Activated CD8-positive, alpha-beta T cell treated with anti-CD3 and anti-CD28 coated beads for 36 hours (primary cell): ENCODE measurements at regions not wholly inside any gene's neighbourhood (a gene's known extent, or its start where the extent isn't known, plus 50 kb on each side); places are given as distances from the start of the nearest gene placed in this dataset.

Source experiments
- ATAC-seq: fragments of 200-7000 bp; cut with Tn5 transposase; one replicate; pipeline ENCODE4 v1.10.0; 2021; ENCODE audit warnings: mild to moderate bottlenecking, moderate library complexity
- CTCF ChIA-PET: fragments of 350-600 bp; sonication (Branson Sonifier 250); formaldehyde crosslinking; loops from one replicate; lab custom pipeline; 2021; ENCODE audit warnings: antibody characterized with exemption; lab: Charles Lee
- POLR2A ChIA-PET: fragments of 350-600 bp; sonication (Branson Sonifier 250); formaldehyde crosslinking; loops from one replicate; lab custom pipeline; 2021; ENCODE audit warnings: antibody characterized with exemption; lab: Charles Lee
- DNase-seq: peaks from one replicate; pipeline ENCODE4 v3.0.0-alpha.2; 2020
- H3K27ac Mint-ChIP-seq: one replicate; pipeline ENCODE4 v1.8.0; 2021; ENCODE audit warnings: mild to moderate bottlenecking, mixed read lengths
- H3K27me3 Mint-ChIP-seq: one replicate; pipeline ENCODE4 v1.8.0; 2021; ENCODE audit warnings: mixed read lengths
- H3K36me3 Mint-ChIP-seq: one replicate; pipeline ENCODE4 v1.8.0; 2021; ENCODE audit warnings: low read depth, mixed read lengths
- H3K4me1 Mint-ChIP-seq: one replicate; pipeline ENCODE4 v1.8.0; 2021; ENCODE audit warnings: low read depth, mixed read lengths
- H3K4me3 Mint-ChIP-seq: one replicate; pipeline ENCODE4 v1.8.0; 2021; ENCODE audit warnings: mild to moderate bottlenecking, moderate library complexity, mixed read lengths
- H3K9me3 Mint-ChIP-seq: one replicate; pipeline ENCODE4 v1.8.0; 2021; ENCODE audit warnings: mixed read lengths
- CTCF ChIP-seq: fragments of 200-600 bp; IDR thresholded peaks from one replicate; pipeline ENCODE4 v1.8.0; 2022; ENCODE audit warnings: antibody characterized with exemption, mild to moderate bottlenecking
- intact Hi-C: fragments of 100-400 bp; cut with micrococcal nuclease; formaldehyde crosslinking; loops from one replicate; pipeline ENCODE4 v1.10.0; 2022

- no peaks in the 10 kb centered on the region for H3K4me1 Mint-ChIP-seq
- DNase-seq: no peak
- intact Hi-C loops: no loop called here
- no peak overlapping the region for H3K27ac Mint-ChIP-seq
- ChIA-PET CTCF (interaction anchor here (0.7 kb wide), 1 partner anchor 12 kb away, joined by 3 read pairs; no protein-coding TSS in a partner anchor), POLR2A (no interaction called here)
- peaks cover 7% of the 10 kb centered on the region for H3K9me3 Mint-ChIP-seq
- no peaks in the 10 kb centered on the region for H3K36me3 Mint-ChIP-seq
- peaks cover 6% of the 10 kb centered on the region for H3K27me3 Mint-ChIP-seq
- no peak overlapping the region for H3K4me3 Mint-ChIP-seq
- no peak for TF ChIP-seq CTCF
- no peak for ATAC-seq
Observed at GRCh38 chr14:51495319-51495718, 156.4 kb upstream of the FRMD6 start.

- ChIA-PET POLR2A (no interaction called here), CTCF (interaction anchor here (1.4 kb wide), 1 partner anchor 8 kb away, joined by 4 read pairs; no protein-coding TSS in a partner anchor)
- no peak for TF ChIP-seq CTCF
- H3K27me3 Mint-ChIP-seq: peaks cover 3% of the 10 kb centered on the region
- ATAC-seq (no peak), DNase-seq (no peak)
- no peaks in the 10 kb centered on the region for H3K4me1 Mint-ChIP-seq
- no peak overlapping the region for H3K4me3 Mint-ChIP-seq
- H3K9me3 Mint-ChIP-seq: peaks cover 6% of the 10 kb centered on the region
- H3K27ac Mint-ChIP-seq: no peak overlapping the region
- no peaks in the 10 kb centered on the region for H3K36me3 Mint-ChIP-seq
- intact Hi-C loops: no loop called here
Observed at GRCh38 chr14:51498411-51499227, 153.1 kb upstream of the FRMD6 start.

GRCh38 chr14:51500776-51501175 is 150.9 kb upstream of the FRMD6 start:
- POLR2A ChIA-PET: no interaction called here
- CTCF ChIA-PET: no interaction called here
- ATAC-seq: no peak
- H3K27me3 Mint-ChIP-seq: peaks cover 3% of the 10 kb centered on the region
- TF ChIP-seq CTCF: no peak
- peaks cover 2% of the 10 kb centered on the region for H3K9me3 Mint-ChIP-seq
- no peaks in the 10 kb centered on the region for H3K36me3 Mint-ChIP-seq
- H3K27ac Mint-ChIP-seq: no peak overlapping the region
- no peak overlapping the region for H3K4me3 Mint-ChIP-seq
- H3K4me1 Mint-ChIP-seq: no peaks in the 10 kb centered on the region
- intact Hi-C loops: no loop called here
- no peak for DNase-seq

- intact Hi-C loops: no loop called here
- ATAC-seq (no peak), DNase-seq (no peak)
- H3K4me3 Mint-ChIP-seq: no peak overlapping the region
- H3K4me1 Mint-ChIP-seq: no peaks in the 10 kb centered on the region
- ChIA-PET POLR2A (no interaction called here), CTCF (no interaction called here)
- peaks cover 1% of the 10 kb centered on the region for H3K9me3 Mint-ChIP-seq
- no peaks in the 10 kb centered on the region for H3K36me3 Mint-ChIP-seq
- H3K27ac Mint-ChIP-seq: no peak overlapping the region
- H3K27me3 Mint-ChIP-seq: peaks cover 8% of the 10 kb centered on the region
- TF ChIP-seq CTCF: no peak
Observed at GRCh38 chr14:51501746-51502145, 150.0 kb upstream of the FRMD6 start.

- H3K9me3 Mint-ChIP-seq: no peaks in the 10 kb centered on the region
- intact Hi-C loops: no loop called here
- ChIA-PET POLR2A (no interaction called here), CTCF (no interaction called here)
- peaks cover 11% of the 10 kb centered on the region for H3K27me3 Mint-ChIP-seq
- H3K4me1 Mint-ChIP-seq: no peaks in the 10 kb centered on the region
- H3K4me3 Mint-ChIP-seq: no peak overlapping the region
- no peaks in the 10 kb centered on the region for H3K36me3 Mint-ChIP-seq
- no peak for ATAC-seq
- no peak overlapping the region for H3K27ac Mint-ChIP-seq
- no peak for DNase-seq
- TF ChIP-seq CTCF: no peak
Observed at GRCh38 chr14:51504669-51505068, 147.0 kb upstream of the FRMD6 start.
